ENCODE measurements at regions not wholly inside any gene's neighbourhood (a gene's known extent, or its start where the extent isn't known, plus 50 kb on each side); places are given as distances from the start of the nearest gene placed in this dataset.

DNA sequence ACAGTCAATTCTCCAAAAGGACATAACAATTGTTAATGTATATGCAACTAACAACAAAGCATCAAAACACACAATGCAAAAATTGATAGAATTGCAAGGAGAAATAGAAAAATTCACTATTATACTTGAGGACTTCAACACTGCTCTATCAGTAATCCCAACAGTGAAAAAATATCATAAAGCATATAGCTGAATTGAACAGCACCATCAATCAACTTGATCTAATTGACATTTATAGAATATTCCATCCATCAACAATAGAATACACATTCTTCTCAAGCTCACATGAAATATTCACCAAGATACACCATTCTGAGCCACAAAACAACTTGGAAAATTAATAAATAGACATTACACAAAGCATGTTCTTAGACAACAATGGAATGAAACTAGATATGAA, 60.1 kb upstream of the ASXL3 start:
- no peak for FAIRE-seq

DNA sequence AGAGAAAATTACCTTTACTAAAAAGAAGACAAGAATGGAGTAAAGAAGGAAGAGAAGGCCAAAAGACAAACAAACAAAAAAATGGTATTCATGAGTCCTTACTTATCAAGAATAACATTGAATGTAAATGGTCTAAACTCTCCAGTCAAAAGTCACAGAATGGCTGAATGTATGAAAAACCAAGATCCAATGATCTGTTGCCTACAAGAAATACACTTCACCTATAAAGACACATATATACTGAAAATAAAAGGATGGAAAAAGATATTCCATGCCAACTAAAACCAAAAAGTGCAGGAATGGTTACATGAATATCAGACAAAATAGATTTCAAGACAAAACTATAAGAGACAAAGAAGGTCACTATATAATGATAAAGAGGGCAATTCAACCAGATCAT, 65.0 kb upstream of the ASXL3 start:
- FAIRE-seq: no peak

DNA sequence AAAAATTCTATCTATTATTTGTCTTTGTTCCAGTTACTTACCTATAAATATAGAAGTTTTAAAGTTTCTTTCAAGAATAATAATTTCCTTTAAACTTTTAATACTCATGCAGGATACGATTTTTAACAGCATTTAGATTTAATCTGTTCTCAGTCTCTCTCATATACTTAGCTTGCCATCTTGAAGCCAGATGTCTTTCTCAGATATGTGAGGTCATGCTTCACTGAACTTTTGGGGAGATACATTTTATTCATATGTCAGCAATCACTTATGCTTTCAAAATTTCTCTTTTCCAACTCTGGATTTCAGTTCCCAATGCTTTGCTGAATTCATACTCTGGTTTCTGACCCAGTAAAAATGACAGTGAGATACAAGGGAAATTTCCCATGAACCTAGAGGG, 66.5 kb upstream of the CCDC178 start:
- peak; percentile 62 for FAIRE-seq

DNA sequence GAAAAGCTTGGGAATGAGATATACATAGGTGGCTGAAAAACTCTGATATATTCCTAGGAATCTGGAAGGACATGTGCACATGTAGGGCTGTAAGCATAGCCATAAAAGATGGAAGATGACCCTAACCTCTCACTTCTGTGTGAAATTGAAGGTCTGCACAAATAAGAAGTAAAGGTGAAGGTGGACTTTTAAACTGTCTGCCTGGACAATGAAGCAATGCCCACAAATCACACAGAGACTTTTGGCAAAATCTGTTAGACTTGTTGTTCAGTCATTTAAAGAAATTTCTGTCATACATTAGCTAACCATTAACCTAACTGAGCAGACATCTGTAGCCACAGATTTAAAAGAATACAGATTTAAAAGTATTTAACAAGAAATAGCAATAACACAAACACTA, 65.3 kb upstream of the CCDC178 start:
- no peak for FAIRE-seq

DNA sequence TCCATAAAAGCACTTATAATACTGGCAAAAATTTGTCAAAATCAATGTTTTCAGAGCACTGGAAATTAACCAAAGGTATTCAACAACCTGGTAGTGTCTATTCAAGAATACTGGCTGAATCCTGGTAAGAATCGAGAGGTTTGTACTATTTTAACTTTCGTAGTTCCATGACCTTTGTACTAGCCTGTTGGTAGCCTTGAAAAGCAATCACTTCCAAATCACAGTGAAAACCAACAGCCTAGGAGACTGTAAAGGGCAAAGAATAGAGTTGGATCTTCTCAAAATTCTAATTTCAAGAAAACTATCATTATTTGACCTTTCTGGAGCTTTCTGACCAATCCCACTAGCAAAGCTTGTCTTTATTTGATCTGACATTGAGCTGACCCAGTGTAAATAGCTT, 64.8 kb upstream of the CCDC178 start:
- no peak for FAIRE-seq

DNA sequence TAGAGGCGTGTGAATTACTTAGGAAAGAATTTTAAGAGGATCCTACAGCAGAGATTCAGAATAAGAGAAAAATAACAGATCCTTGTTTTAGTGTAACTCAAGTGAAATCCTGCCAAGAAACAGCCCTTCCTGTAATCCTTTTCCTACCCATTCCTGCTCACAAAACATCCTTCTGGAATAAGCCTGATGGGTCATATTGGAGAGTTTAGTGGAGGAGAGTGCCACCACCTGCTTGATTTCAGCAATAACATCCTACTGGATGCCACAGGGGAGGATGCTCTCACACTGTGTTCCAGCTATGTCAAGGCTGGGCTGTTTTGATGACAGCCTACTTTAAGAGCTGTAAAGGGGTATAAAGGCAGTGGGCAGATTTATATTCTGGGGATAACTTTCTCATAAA, 54.8 kb upstream of the CCDC178 start:
- FAIRE-seq: no peak

All from colon (tissue), 2 donors.